MCF 10A (cell line): ENCODE measurements at regions not wholly inside any gene's neighbourhood (a gene's known extent, or its start where the extent isn't known, plus 50 kb on each side); places are given as distances from the start of the nearest gene placed in this dataset.

Source experiments
- BruUV-seq: library from RNA; stranded (reverse); fragments of 400-500 nt; replicated peaks from 2 replicates; lab custom pipeline; 2021; lab: Mats Ljungman, UMichigan
- CTCF ChIA-PET: fragments of 300-600 bp; sonication (Branson Sonifier 250); formaldehyde crosslinking; extraction: SDS; loops from one replicate; lab custom pipeline; 2021; ENCODE audit warnings: antibody characterized with exemption, inconsistent platforms; lab: Yijun Ruan, JAX
- POLR2A ChIA-PET: fragments of 300-600, 350-650 bp; sonication (Branson Sonifier 250); formaldehyde crosslinking; extraction: SDS; loops from one replicate; lab custom pipeline; 2020; ENCODE audit warnings: antibody characterized with exemption, inconsistent platforms; lab: Yijun Ruan, JAX
- DNase-seq: peaks from one replicate; pipeline ENCODE4 v3.0.0-alpha.2; 2018; ENCODE audit not compliant: unreplicated experiment
- H3K27ac Mint-ChIP-seq: one replicate; pipeline ENCODE4 v1.8.0; 2022; ENCODE audit warnings: mild to moderate bottlenecking, low read depth, mixed read lengths; ENCODE audit not compliant: unreplicated experiment
- H3K27me3 Mint-ChIP-seq: one replicate; pipeline ENCODE4 v1.8.0; 2022; ENCODE audit warnings: mixed read lengths; ENCODE audit not compliant: insufficient read depth, unreplicated experiment
- H3K36me3 Mint-ChIP-seq: one replicate; pipeline ENCODE4 v1.8.0; 2022; ENCODE audit warnings: mild to moderate bottlenecking, moderate library complexity, mixed read lengths; ENCODE audit not compliant: insufficient read depth, unreplicated experiment
- H3K4me1 Mint-ChIP-seq: one replicate; pipeline ENCODE4 v1.8.0; 2022; ENCODE audit warnings: mixed read lengths; ENCODE audit not compliant: insufficient read depth, unreplicated experiment
- H3K4me3 Mint-ChIP-seq: one replicate; pipeline ENCODE4 v1.8.0; 2022; ENCODE audit warnings: mild to moderate bottlenecking, moderate library complexity, mixed read lengths; ENCODE audit not compliant: unreplicated experiment
- H3K9me3 Mint-ChIP-seq: one replicate; pipeline ENCODE4 v1.8.0; 2022; ENCODE audit warnings: mixed read lengths; ENCODE audit not compliant: unreplicated experiment
- intact Hi-C: fragments of 100-400 bp; cut with micrococcal nuclease; formaldehyde crosslinking; loops from 2 replicates; pipeline ENCODE4 v1.14.1; 2022
- TF ChIP-seq, protein P1 (sequence below): fragments of 200-600 bp; IDR thresholded peaks from one replicate; pipeline ENCODE4 v1.8.0; 2022; ENCODE audit warnings: antibody characterized with exemption, mild to moderate bottlenecking; ENCODE audit not compliant: unreplicated experiment

DNA sequence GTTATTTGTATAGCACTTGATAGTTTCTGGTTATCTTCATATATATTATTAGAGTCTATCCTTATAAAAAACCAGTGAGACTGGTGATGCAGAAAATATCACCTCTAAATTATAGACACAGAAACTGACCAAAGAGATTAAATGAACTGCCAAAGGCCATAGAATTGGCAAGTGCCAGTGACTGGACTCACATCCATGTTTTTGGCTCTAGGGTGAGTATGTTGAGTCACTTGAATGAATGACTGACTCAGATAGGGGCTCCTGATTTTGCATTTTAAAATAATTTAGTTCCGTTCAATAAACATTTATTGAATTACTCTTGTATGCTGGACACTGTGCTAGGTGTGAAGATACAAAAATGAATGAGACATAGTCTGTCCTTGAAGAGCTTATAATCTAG, 70.7 kb downstream of the NR2F1 start:
- Mint-ChIP-seq H3K27me3 (no peaks in the 10 kb centered on the region), H3K4me3 (no peak overlapping the region), H3K4me1 (no peaks in the 10 kb centered on the region), H3K27ac (no peak overlapping the region), H3K36me3 (peaks cover 6% of the 10 kb centered on the region), H3K9me3 (no peaks in the 10 kb centered on the region)
- ChIA-PET CTCF (no interaction called here), POLR2A (no interaction called here)
- BruUV-seq = no TSS peak
- DNase-seq = no peak
- intact Hi-C loops = no loop called here
- TF ChIP-seq, protein P1, sequence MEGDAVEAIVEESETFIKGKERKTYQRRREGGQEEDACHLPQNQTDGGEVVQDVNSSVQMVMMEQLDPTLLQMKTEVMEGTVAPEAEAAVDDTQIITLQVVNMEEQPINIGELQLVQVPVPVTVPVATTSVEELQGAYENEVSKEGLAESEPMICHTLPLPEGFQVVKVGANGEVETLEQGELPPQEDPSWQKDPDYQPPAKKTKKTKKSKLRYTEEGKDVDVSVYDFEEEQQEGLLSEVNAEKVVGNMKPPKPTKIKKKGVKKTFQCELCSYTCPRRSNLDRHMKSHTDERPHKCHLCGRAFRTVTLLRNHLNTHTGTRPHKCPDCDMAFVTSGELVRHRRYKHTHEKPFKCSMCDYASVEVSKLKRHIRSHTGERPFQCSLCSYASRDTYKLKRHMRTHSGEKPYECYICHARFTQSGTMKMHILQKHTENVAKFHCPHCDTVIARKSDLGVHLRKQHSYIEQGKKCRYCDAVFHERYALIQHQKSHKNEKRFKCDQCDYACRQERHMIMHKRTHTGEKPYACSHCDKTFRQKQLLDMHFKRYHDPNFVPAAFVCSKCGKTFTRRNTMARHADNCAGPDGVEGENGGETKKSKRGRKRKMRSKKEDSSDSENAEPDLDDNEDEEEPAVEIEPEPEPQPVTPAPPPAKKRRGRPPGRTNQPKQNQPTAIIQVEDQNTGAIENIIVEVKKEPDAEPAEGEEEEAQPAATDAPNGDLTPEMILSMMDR = no peak

DNA sequence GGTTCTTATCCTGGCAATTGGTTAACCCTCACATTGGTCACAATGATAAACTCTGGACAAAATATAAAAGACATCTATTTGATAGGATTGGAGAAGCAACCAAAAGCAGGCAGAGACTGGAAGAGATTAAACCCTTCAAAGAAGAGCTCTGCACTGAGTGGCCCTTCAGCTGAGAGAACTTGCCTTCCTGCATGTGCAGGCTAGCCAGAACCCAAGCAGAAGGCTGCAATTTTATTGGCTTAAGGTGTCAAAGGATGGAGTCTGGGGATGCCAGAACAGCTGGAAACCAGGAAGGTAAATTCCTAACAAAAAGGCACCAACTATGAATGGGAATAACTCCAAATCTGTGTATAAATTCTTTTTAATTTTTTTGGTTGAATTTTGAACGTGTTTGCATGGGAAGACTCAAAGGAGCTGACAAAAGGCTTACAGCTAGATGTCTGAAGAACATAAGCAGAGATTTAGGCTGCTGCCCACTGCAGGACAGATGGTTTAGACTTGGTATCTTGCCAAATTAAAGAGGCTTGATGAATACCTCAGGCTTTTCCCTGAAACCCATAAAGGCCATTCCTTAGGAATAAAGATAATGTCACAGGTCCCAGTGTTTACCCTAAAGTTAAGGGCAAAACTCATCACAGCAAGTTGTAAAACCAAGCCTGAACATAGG, 66.3 kb downstream of the NR2F1 start:
- no peaks in the 10 kb centered on the region for H3K36me3 Mint-ChIP-seq
- no TSS peak for BruUV-seq
- DNase-seq = no peak
- H3K4me3 Mint-ChIP-seq = no peak overlapping the region
- H3K4me1 Mint-ChIP-seq = no peaks in the 10 kb centered on the region
- intact Hi-C loops = no loop called here
- no peak overlapping the region for H3K27ac Mint-ChIP-seq
- POLR2A ChIA-PET = no interaction called here
- H3K9me3 Mint-ChIP-seq = no peaks in the 10 kb centered on the region
- H3K27me3 Mint-ChIP-seq = no peaks in the 10 kb centered on the region
- CTCF ChIA-PET = no interaction called here
- TF ChIP-seq, protein P1 = no peak

DNA sequence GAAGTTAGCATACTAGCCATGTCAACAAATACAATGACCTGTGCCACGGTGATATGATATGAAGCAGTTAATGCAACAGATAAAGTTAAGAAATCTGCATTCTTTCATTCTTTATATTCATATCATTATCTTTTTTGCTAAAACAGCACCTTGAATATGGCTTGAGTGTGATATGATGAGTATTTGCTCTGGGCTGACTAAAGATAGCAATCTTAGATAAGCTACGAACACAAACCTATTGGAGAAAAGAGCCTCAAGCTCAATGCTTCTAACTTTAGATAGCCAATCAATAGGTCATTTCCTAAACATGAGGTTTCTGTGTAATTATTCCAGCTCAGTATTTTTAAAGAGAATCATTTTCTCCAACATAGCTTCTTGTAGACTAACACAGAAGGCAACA, 61.7 kb downstream of the NR2F1 start:
- ChIA-PET POLR2A (no interaction called here), CTCF (no interaction called here)
- H3K36me3 Mint-ChIP-seq = no peaks in the 10 kb centered on the region
- intact Hi-C loops = no loop called here
- no peaks in the 10 kb centered on the region for H3K9me3 Mint-ChIP-seq
- no TSS peak for BruUV-seq
- no peaks in the 10 kb centered on the region for H3K4me1 Mint-ChIP-seq
- H3K27me3 Mint-ChIP-seq = no peaks in the 10 kb centered on the region
- no peak overlapping the region for H3K4me3 Mint-ChIP-seq
- TF ChIP-seq, protein P1 = no peak
- H3K27ac Mint-ChIP-seq = no peak overlapping the region
- DNase-seq = no peak
